ENCODE measurements at regions not wholly inside any gene's neighbourhood (a gene's known extent, or its start where the extent isn't known, plus 50 kb on each side); places are given as distances from the start of the nearest gene placed in this dataset.

- TF ChIP-seq CTCF (IDR thresholded peaks at IDR 0.05) (no peak), POLR2A (IDR thresholded peaks at IDR 0.05) (no peak), POLR2AphosphoS5 (IDR thresholded peaks at IDR 0.05) (no peak)
Observed at GRCh38 chr17:70375813-70376770, 206.8 kb downstream of the KCNJ2 start.
